Gastroesophageal sphincter (tissue), 4 donors: ENCODE measurements at regions not wholly inside any gene's neighbourhood (a gene's known extent, or its start where the extent isn't known, plus 50 kb on each side); places are given as distances from the start of the nearest gene placed in this dataset.

Experiments
- ATAC-seq: fragments of 150-250 bp; one replicate; pipeline ENCODE4 v1.9.1; 2016; ENCODE audit warnings: mild to moderate bottlenecking, moderate library complexity
- H3K27ac ChIP-seq, 4 donors: fragments of 200-600 bp; sonication (generic) in 3 of 4; 1 replicate in 3 of 4; 2 replicates in 1 of 4; pipeline ENCODE4 v1.5.1; 2016 to 2019
- H3K27me3 ChIP-seq: fragments of 200-600 bp; sonication (generic); one replicate; pipeline ENCODE4 v1.5.1; 2019
- H3K36me3 ChIP-seq, 2 donors: fragments of 200-600 bp; sonication (generic); one replicate each; pipeline ENCODE4 v1.5.1; 2019; ENCODE audit warnings: control low read depth in 1 of 2
- H3K4me1 ChIP-seq, 3 donors: fragments of 200-600 bp; sonication (generic); 1 replicate in 2 of 3; 2 replicates in 1 of 3; pipeline ENCODE4 v1.5.1; 2016 to 2019; ENCODE audit warnings: control low read depth in 2 of 3
- H3K4me3 ChIP-seq, 2 donors: fragments of 200-600 bp; sonication (generic); one replicate each; pipeline ENCODE4 v1.5.1; 2019; ENCODE audit warnings: mild to moderate bottlenecking in 1 of 2, moderate library complexity in 1 of 2
- H3K9me3 ChIP-seq, 3 donors: fragments of 200-600 bp; sonication (generic); one replicate each; pipeline ENCODE4 v1.5.1; 2017 to 2019; ENCODE audit warnings: control low read depth in 2 of 3
- CTCF ChIP-seq, 4 experiments: fragments of 200-600 bp in 2 of 4; fragments of 450-650 bp in 2 of 4; sonication (generic) in 1 of 4; IDR thresholded peaks; one replicate each; pipeline ENCODE4 v1.5.1; 2017 to 2019; ENCODE audit warnings: antibody characterized with exemption in 4 of 4, mild to moderate bottlenecking in 2 of 4, moderate library complexity in 2 of 4
- EP300 ChIP-seq: sonication (generic); formaldehyde crosslinking; IDR thresholded peaks from one replicate; pipeline ENCODE4 v1.6.1; 2017; ENCODE audit warnings: antibody characterized with exemption, mild to moderate bottlenecking
- POLR2A ChIP-seq, 2 donors: fragments of 450-650 bp; IDR thresholded peaks; one replicate each; pipeline ENCODE4 v1.6.1; 2017; ENCODE audit warnings: antibody characterized with exemption in 2 of 2, mild to moderate bottlenecking in 2 of 2, moderate library complexity in 1 of 2
- POLR2AphosphoS5 ChIP-seq: sonication (generic); formaldehyde crosslinking; IDR thresholded peaks from one replicate; pipeline ENCODE4 v1.6.1; 2017; ENCODE audit warnings: antibody characterized with exemption
- WGBS, 2 donors: methylation state at CpG; one replicate each; pipeline ENCODE4 v1.1.5; 2018; ENCODE audit warnings: low coverage in 1 of 2; 5-methylcytosine and 5-hydroxymethylcytosine counted together

DNA sequence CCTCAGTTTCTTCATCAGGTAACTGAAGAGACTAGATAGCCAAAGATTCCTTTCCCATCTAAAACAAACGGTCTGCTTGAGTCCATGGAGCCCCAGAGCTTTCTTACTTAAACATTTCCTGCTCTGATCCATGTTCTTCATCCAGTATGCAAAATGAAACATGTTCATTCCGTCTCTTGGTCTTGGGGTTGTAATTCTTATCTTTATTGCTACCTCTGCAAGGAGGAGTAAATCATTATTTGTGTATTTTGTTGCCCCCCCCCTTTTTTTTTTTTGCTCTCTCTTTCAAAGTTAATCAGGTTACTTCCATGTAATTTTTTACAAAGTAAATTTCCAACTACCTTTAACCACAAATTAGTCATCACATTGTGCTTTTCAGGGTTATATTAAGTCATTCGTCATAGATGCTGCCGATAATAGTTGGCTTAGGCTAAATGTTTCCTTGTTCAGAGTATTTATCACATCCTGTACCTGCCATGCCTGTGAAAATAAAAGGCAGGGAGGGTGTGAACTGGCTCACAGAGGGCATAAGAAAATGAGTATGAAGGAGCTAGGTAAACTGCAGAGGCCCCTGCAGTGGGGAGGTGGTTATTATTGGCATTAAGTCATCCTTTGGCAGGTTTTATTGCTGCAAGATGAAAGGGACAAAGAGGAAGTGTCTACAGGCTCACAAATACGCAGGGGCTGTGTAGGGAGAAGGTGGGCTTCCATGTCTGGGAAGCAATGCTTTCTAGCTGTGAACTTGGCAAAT, 76.7 kb upstream of the HS3ST1 start:
- Histone ChIP-seq H3K4me3 (no peak overlapping the region), H3K27me3 (no peaks in the 10 kb centered on the region), H3K9me3 (no peaks in the 10 kb centered on the region), H3K27ac (peak overlapping the region in 1 of 4 donors; percentile 12), H3K36me3 (no peaks in the 10 kb centered on the region), H3K4me1 (no peaks in the 10 kb centered on the region)
- WGBS, 2 donors: 68 to 69% methylated on average over 5 of the region's 5 CpGs
- peak; percentile 70 for ATAC-seq
- TF ChIP-seq POLR2A (IDR thresholded peaks at IDR 0.05) (no peak), CTCF (IDR thresholded peaks at IDR 0.05) (no peak), EP300 (no peak), POLR2AphosphoS5 (no peak)

DNA sequence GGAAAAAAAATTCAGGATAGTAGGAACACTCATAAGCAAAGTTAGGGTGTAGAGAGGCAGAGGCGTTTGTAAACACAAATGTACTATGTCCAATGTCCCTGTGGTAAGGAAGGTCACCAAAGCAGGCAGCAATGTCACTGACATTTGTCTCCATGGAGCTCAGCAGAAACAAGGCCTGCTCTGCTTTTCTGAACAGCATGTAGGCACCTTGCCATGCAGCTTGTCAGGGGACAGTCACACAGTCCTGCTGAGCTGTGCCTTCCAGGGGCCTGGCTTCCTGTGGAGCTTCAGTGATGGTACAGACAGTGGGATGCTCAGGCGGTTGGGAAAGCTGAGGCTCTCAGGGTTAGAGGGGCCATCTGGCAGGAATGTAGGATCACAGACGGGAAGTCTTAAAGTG, 74.5 kb upstream of the HS3ST1 start:
- TF ChIP-seq EP300: no peak
- no peak for TF ChIP-seq POLR2A (IDR thresholded peaks at IDR 0.05)
- TF ChIP-seq CTCF (IDR thresholded peaks at IDR 0.05): no peak
- 51 to 54% methylated on average over 2 to 3 of the region's 3 CpGs for WGBS, 2 donors
- Histone ChIP-seq H3K36me3 (no peaks in the 10 kb centered on the region), H3K4me1 (no peaks in the 10 kb centered on the region), H3K27ac (no peak overlapping the region), H3K9me3 (peaks cover 0 to 4% (median 0%) of the 10 kb centered on the region in 3 donors), H3K4me3 (no peak overlapping the region), H3K27me3 (no peaks in the 10 kb centered on the region)
- ATAC-seq: peak; percentile 28

GRCh38 chr4:11497972-11498371, 69.3 kb upstream of the HS3ST1 start:
- Histone ChIP-seq H3K4me3 (no peak overlapping the region), H3K36me3 (no peaks in the 10 kb centered on the region), H3K4me1 (no peaks in the 10 kb centered on the region), H3K27me3 (no peaks in the 10 kb centered on the region), H3K27ac (no peak overlapping the region), H3K9me3 (peaks cover 0 to 16% (median 0%) of the 10 kb centered on the region in 3 donors)
- WGBS, 2 donors: 86 to 96% methylated on average over 3 of the region's 3 CpGs
- no peak for ATAC-seq
- TF ChIP-seq POLR2A (IDR thresholded peaks at IDR 0.05) (no peak), POLR2AphosphoS5 (no peak), EP300 (no peak), CTCF (IDR thresholded peaks at IDR 0.05) (no peak)

DNA sequence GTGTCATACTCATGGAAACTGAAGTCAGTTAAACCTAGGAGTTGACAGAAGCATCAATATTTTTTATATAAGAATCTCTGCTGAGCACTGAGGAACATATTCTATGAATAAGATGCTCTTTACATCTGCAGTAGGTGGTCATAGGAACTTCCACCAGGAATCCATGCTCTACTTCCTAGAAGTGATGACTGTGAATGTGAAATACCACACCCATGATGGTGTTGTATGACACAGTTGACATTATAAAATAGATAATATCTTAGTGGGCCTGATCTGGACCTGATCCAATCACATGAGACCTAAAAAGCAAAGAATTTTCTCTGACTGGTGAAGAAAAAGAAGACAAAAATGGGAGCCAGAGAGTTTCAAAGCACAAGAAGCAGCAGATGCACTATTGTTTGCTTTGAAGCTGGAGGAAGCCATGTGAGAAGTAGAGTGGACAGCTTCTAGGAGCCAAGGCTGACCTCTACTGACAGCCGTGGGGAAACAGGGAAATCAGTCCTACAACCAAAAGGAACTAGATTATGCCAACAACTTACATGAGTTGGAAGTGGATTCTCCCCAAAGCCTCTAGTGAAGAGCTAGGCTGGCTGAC, 68.6 kb upstream of the HS3ST1 start:
- Histone ChIP-seq H3K36me3 (no peaks in the 10 kb centered on the region), H3K27me3 (no peaks in the 10 kb centered on the region), H3K4me3 (no peak overlapping the region), H3K9me3 (peaks cover 0 to 16% (median 0%) of the 10 kb centered on the region in 3 donors), H3K27ac (no peak overlapping the region), H3K4me1 (no peaks in the 10 kb centered on the region)
- TF ChIP-seq POLR2A (IDR thresholded peaks at IDR 0.05): no peak
- no peak for TF ChIP-seq EP300
- no peak for TF ChIP-seq POLR2AphosphoS5
- no peak for TF ChIP-seq CTCF (IDR thresholded peaks at IDR 0.05)
- ATAC-seq: no peak
- 83 to 100% methylated on average over 1 of the region's 1 CpG for WGBS, 2 donors

- no peak overlapping the region for H3K27ac ChIP-seq
- no peaks in the 10 kb centered on the region for H3K27me3 ChIP-seq
- no peak overlapping the region for H3K4me3 ChIP-seq
- 81 to 84% methylated on average over 6 to 7 of the region's 7 CpGs for whole genome bisulfite sequencing, 2 donors
- no peak for TF ChIP-seq CTCF (IDR thresholded peaks at IDR 0.05)
- no peak for TF ChIP-seq EP300
- no peak for TF ChIP-seq POLR2A (IDR thresholded peaks at IDR 0.05)
- no peak for TF ChIP-seq POLR2AphosphoS5
- no peaks in the 10 kb centered on the region for H3K36me3 ChIP-seq
- ATAC-seq: no peak
- no peaks in the 10 kb centered on the region for H3K4me1 ChIP-seq
- peaks cover 0 to 16% (median 0%) of the 10 kb centered on the region in 3 donors for H3K9me3 ChIP-seq
Measured at GRCh38 chr4:11496351-11496829, 67.7 kb upstream of the HS3ST1 start.
